Body of pancreas (tissue), 4 donors: ENCODE measurements at regions not wholly inside any gene's neighbourhood (a gene's known extent, or its start where the extent isn't known, plus 50 kb on each side); places are given as distances from the start of the nearest gene placed in this dataset.
"Not testable (repeated sequence)": the region's sequence is repeated elsewhere in the genome, so short reads cannot be mapped to it uniquely, and the experiment has no call there.

ENCODE experiments used
- CTCF ChIP-seq, 7 experiments: fragments of 450-650 bp in 4 of 7; fragments of 200-600 bp in 3 of 7; sonication (generic) in 3 of 7; IDR thresholded peaks; one replicate each; pipeline ENCODE4 v1.5.1; 2016 to 2019; ENCODE audit warnings: antibody characterized with exemption in 7 of 7
- POLR2A ChIP-seq, 3 donors: fragments of 450-650 bp; IDR thresholded peaks; one replicate each; pipeline ENCODE4 v1.6.1; 2016; ENCODE audit warnings: antibody characterized with exemption in 3 of 3, mild to moderate bottlenecking in 2 of 3

GRCh38 chr7:128592209-128592608 lies 79.9 kb upstream of the GARIN1A start:
- not testable (repeated sequence) for TF ChIP-seq CTCF, POLR2A (IDR thresholded peaks at IDR 0.05)
